ENCODE measurements at regions not wholly inside any gene's neighbourhood (a gene's known extent, or its start where the extent isn't known, plus 50 kb on each side); places are given as distances from the start of the nearest gene placed in this dataset.
"Not testable (repeated sequence)": the region's sequence is repeated elsewhere in the genome, so short reads cannot be mapped to it uniquely, and the experiment has no call there.

DNA sequence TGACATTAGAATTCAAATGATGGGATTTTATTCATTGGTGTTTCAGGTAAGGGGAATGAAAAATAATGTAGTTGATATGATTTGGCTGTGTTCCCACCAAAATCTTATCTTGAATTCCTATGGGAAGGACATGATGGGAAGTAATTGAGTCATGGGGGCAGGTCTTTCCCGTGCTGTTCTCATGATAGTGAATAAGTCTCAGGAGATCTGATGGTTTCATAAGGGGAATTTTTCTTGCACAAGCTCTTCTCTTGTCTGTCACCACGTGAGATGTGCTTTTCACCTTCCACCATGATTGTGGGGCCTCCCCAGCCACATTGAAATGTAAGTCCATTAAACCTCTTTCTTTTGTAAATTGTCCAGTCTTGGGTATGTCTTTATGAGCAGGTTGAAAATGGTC is 268.6 kb upstream of the CHORDC1 start:
- H3K27me3 ChIP-seq = no peaks in the 10 kb centered on the region
- no peak for DNase-seq (ENCODE audit: low spot score in 2 of 2)
- intact Hi-C loops (cut with DNase I) = no loop called here
- no peaks in the 10 kb centered on the region for H3K36me3 ChIP-seq
- TF ChIP-seq, protein P1, sequence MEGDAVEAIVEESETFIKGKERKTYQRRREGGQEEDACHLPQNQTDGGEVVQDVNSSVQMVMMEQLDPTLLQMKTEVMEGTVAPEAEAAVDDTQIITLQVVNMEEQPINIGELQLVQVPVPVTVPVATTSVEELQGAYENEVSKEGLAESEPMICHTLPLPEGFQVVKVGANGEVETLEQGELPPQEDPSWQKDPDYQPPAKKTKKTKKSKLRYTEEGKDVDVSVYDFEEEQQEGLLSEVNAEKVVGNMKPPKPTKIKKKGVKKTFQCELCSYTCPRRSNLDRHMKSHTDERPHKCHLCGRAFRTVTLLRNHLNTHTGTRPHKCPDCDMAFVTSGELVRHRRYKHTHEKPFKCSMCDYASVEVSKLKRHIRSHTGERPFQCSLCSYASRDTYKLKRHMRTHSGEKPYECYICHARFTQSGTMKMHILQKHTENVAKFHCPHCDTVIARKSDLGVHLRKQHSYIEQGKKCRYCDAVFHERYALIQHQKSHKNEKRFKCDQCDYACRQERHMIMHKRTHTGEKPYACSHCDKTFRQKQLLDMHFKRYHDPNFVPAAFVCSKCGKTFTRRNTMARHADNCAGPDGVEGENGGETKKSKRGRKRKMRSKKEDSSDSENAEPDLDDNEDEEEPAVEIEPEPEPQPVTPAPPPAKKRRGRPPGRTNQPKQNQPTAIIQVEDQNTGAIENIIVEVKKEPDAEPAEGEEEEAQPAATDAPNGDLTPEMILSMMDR (IDR thresholded peaks at IDR 0.05) = no peak
- H3K4me3 ChIP-seq = no peak overlapping the region
- no peaks in the 10 kb centered on the region for H3K4me1 ChIP-seq
- H3K9me3 ChIP-seq = no peaks in the 10 kb centered on the region
- H3K27ac ChIP-seq = no peak overlapping the region

DNA sequence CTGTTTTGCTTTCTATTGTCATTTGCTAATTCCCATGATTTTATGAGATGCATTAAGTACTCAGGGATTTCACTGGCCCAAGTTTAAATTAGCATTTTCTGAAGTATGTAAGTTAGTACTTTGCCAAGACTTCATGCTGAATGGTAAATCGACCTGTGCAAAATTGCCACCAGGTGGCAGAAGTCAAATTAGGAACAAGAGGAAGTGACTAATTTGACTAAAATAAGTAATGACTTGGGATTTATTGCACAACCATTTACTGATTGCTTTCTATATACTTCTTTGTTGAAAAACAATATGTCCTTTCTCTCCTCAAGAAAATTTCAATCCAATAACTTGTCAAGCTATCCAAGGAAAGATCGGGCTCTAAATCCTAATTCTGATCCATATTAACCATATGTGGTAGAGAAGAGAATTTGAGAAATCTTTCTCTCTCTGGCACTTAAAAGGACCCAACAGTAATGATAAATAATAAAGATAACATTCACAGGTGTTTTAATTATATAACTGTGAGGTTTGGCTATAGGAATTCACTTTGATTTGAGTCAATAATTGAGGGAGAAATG is 253.7 kb upstream of the CHORDC1 start:
- Histone ChIP-seq H3K4me1 (no peaks in the 10 kb centered on the region), H3K36me3 (no peaks in the 10 kb centered on the region), H3K27me3 (no peaks in the 10 kb centered on the region), H3K4me3 (no peak overlapping the region), H3K27ac (no peak overlapping the region), H3K9me3 (no peaks in the 10 kb centered on the region)
- DNase-seq (ENCODE audit: low spot score in 2 of 2) = no peak
- intact Hi-C loops (cut with DNase I) = no loop called here
- TF ChIP-seq, protein P1 (IDR thresholded peaks at IDR 0.05) = peak in 1 of 3 experiments; percentile 25

DNA sequence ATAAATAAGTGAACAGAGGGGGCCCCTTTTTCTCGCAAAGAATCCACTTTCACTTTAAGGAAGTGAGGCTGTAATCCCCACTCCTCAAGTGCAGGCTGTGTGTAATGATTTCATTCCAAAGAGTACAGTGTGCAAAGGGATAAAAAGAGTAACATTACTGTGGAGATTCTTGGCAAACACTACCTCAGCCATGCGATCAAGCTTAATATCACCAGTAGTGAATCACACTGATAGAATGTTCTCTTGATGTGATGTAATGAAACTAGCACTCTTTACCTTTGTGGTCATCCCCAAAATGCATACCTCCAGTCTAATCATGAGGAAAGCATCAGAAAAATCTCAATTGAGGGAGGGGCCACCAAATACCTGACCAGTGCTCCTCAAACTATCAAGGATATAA is 246.1 kb upstream of the CHORDC1 start:
- H3K4me3 ChIP-seq = no peak overlapping the region
- intact Hi-C loops (cut with DNase I) = no loop called here
- H3K27ac ChIP-seq = no peak overlapping the region
- no peaks in the 10 kb centered on the region for H3K4me1 ChIP-seq
- DNase-seq (ENCODE audit: low spot score in 2 of 2) = no peak
- no peaks in the 10 kb centered on the region for H3K27me3 ChIP-seq
- H3K9me3 ChIP-seq = no peaks in the 10 kb centered on the region
- TF ChIP-seq, protein P1 (IDR thresholded peaks at IDR 0.05) = no peak
- H3K36me3 ChIP-seq = no peaks in the 10 kb centered on the region

DNA sequence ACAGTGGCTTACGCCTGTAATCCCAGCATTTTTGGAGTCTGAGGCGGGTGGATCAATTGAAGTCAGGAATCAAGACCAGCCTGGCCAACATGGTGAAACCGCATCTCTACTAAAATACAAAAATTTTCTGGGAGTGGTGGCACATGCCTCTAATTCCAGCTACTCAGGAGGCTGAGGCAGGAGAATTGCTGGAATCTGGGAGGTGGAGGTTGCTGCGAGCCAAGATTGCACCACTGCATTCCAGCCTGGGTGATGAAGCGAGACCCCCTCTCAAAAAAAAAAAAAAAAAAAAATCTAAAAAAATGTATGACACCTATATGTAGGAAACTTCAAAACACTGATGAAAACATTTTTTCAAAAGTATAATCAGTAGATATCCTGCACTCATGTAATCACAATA is 242.7 kb upstream of the CHORDC1 start:
- Histone ChIP-seq H3K36me3 (no peaks in the 10 kb centered on the region), H3K4me3 (no peak overlapping the region), H3K4me1 (no peaks in the 10 kb centered on the region), H3K27ac (no peak overlapping the region), H3K9me3 (no peaks in the 10 kb centered on the region), H3K27me3 (no peaks in the 10 kb centered on the region)
- intact Hi-C loops (cut with DNase I) = no loop called here
- TF ChIP-seq, protein P1 (IDR thresholded peaks at IDR 0.05) = no peak
- no peak for DNase-seq (ENCODE audit: low spot score in 2 of 2)

DNA sequence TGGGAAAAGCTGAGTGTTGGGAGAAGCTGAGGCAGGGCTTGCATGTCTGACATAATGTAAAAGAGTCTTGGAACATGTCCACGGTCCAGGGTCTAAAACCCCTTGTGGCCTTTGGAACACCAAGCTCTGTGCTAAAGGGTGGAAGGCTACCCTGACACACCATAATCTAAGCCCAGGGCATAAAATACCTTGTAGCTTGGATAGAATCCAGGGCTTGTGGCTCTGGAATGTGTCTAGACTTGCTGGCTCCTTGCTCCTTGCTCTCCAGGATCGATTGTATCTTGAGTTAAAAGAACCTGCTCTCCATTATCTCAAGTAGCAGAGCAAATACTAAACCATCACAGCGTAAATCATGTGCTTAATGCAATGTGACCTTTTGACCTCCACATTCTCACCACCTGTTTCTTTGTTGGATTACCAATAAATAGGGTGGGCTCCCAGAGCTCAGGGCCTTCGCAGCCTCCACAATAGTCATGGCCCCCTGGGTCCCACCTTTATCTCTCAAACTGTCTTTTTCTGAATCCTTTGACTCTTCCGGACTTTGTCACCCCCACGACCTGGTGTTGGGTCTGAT is 232.6 kb upstream of the CHORDC1 start:
- H3K27me3 ChIP-seq; intact Hi-C loops (cut with DNase I); H3K4me3 ChIP-seq; DNase-seq (ENCODE audit: low spot score in 2 of 2); H3K36me3 ChIP-seq; H3K4me1 ChIP-seq; H3K9me3 ChIP-seq: not testable (repeated sequence)
- peak overlapping the region; percentile 24 to 68 for H3K27ac ChIP-seq

DNA sequence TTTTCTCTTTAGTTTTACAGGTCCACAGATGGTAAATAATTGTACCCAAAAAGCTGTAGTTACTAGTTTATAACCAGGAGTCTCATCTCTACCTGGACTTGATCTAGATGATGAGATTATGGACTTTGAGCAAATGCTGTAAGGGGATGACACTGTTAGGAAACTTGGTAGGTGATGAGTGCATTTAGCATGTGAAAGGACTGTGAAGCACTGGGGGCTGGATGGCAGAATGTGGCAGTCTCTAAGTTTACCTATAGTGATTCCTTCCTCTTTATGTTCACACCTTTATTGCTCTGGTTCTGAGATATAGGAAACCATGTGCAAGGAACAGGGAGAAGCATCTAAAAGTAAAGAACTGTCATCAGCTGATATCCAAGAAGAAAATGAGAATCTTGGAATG is 230.7 kb upstream of the CHORDC1 start:
- intact Hi-C loops (cut with DNase I) = no loop called here
- TF ChIP-seq, protein P1 (IDR thresholded peaks at IDR 0.05) = no peak
- H3K4me1 ChIP-seq = peaks cover 0 to 4% of the 10 kb centered on the region in 2 donors
- no peaks in the 10 kb centered on the region for H3K9me3 ChIP-seq
- H3K4me3 ChIP-seq = no peak overlapping the region
- H3K36me3 ChIP-seq = no peaks in the 10 kb centered on the region
- peak overlapping the region in 1 of 2 donors; percentile 28 for H3K27ac ChIP-seq
- no peak for DNase-seq (ENCODE audit: low spot score in 2 of 2)
- H3K27me3 ChIP-seq = no peaks in the 10 kb centered on the region

Data from ascending aorta (tissue), 2 donors.